Panc1 (cell line): ENCODE measurements at regions not wholly inside any gene's neighbourhood (a gene's known extent, or its start where the extent isn't known, plus 50 kb on each side); places are given as distances from the start of the nearest gene placed in this dataset.
A peak's percentile ranks its signal among the peaks of the same experiment; 100 is the strongest.

ENCODE experiments used
- ATAC-seq: fragments of 200-7000 bp; cut with Tn5 transposase; 2 replicates; pipeline ENCODE4 v1.9.1; 2020; ENCODE audit warnings: mild to moderate bottlenecking, moderate library complexity
- BruUV-seq: library from RNA; stranded (reverse); fragments of 400-500 nt; replicated peaks from 2 replicates; lab custom pipeline; 2021; lab: Mats Ljungman, UMichigan
- CTCF ChIA-PET: fragments of 300-600 bp; sonication (Branson Sonifier 250); formaldehyde crosslinking; loops from one replicate; lab custom pipeline; 2022; ENCODE audit warnings: antibody characterized with exemption; lab: Charles Lee
- POLR2A ChIA-PET: fragments of 300-600 bp; sonication (Branson Sonifier 250); formaldehyde crosslinking; loops from one replicate; lab custom pipeline; 2022; ENCODE audit warnings: antibody characterized with exemption; lab: Charles Lee
- DNase-seq: peaks from one replicate; pipeline ENCODE4 v3.0.0-alpha.2; 2010; ENCODE audit warnings: low read depth, low spot score
- H3K27ac ChIP-seq: 2 replicates; pipeline ENCODE4 v1.5.1; 2011; ENCODE audit warnings: mild to moderate bottlenecking, low read length, inconsistent platforms
- H3K27me3 ChIP-seq: fragments of 200-500 bp; sonication (Bioruptor generic); 2 replicates; pipeline ENCODE4 v1.6.0; 2014; ENCODE audit warnings: low read length, inconsistent platforms; ENCODE audit not compliant: control insufficient read depth, insufficient read depth
- H3K36me3 ChIP-seq: fragments of 200-500 bp; sonication (Bioruptor generic); 2 replicates; pipeline ENCODE4 v1.5.1; 2014; ENCODE audit warnings: inconsistent platforms, mild to moderate bottlenecking, low read length, moderate library complexity; ENCODE audit not compliant: control insufficient read depth, insufficient read depth
- H3K4me1 ChIP-seq: 2 replicates; pipeline ENCODE4 v1.5.1; 2011; ENCODE audit warnings: inconsistent platforms, mild to moderate bottlenecking, low read length, moderate library complexity; ENCODE audit not compliant: control insufficient read depth, insufficient read depth
- H3K4me3 ChIP-seq, 2 experiments: 2 replicates each; pipeline ENCODE4 v1.5.1; 2011 to 2012; ENCODE audit warnings: low read depth in 2 of 2, low read length in 2 of 2, mild to moderate bottlenecking in 2 of 2, inconsistent platforms in 1 of 2, moderate library complexity in 1 of 2
- H3K9me3 ChIP-seq: fragments of 200-500 bp; sonication (Bioruptor generic); 2 replicates; pipeline ENCODE4 v1.5.1; 2014; ENCODE audit warnings: low read depth, mild to moderate bottlenecking, inconsistent platforms, low read length, moderate library complexity; ENCODE audit not compliant: control insufficient read depth, insufficient read depth
- CTCF ChIP-seq: fragments of 450-650 bp; IDR thresholded peaks from 2 replicates; pipeline ENCODE4 v1.5.1; 2017; ENCODE audit warnings: mild to moderate bottlenecking
- POLR2AphosphoS5 ChIP-seq: IDR thresholded peaks from 2 replicates; pipeline ENCODE4 v1.6.1; 2012; ENCODE audit warnings: mild to moderate bottlenecking, low read depth, low read length, moderate library complexity
- REST ChIP-seq, 2 experiments: IDR thresholded peaks; 2 replicates each; pipeline ENCODE4 v1.6.1; 2011 to 2012; ENCODE audit warnings: low read depth in 2 of 2, control low read depth in 1 of 2, low read length in 1 of 2, mild to moderate bottlenecking in 1 of 2, moderate library complexity in 1 of 2; ENCODE audit not compliant: insufficient read depth in 1 of 2
- SIN3A ChIP-seq: IDR thresholded peaks from 2 replicates; pipeline ENCODE4 v1.6.1; 2012; ENCODE audit warnings: low read depth, mild to moderate bottlenecking, low read length, moderate library complexity, borderline replicate concordance; ENCODE audit not compliant: insufficient read depth
- TCF7L2 ChIP-seq: IDR thresholded peaks from 2 replicates; pipeline ENCODE4 v1.6.1; 2011; ENCODE audit warnings: mild to moderate bottlenecking, low read depth, low read length, inconsistent platforms
- in situ Hi-C: cut with HindIII; loops from 2 replicates; pipeline ENCODE4 v1.10.0; 2016; ENCODE audit warnings: low sequenced_read_pairs, low pct_unique_long_range_greater_than_20kb
- intact Hi-C: fragments of 100-400 bp; cut with micrococcal nuclease; formaldehyde crosslinking; loops from one replicate; pipeline ENCODE4 v1.10.0; 2022; ENCODE audit not compliant: unreplicated experiment

GRCh38 chr6:55696501-55696900, 117.5 kb upstream of the HMGCLL1 start:
- no peaks in the 10 kb centered on the region for H3K27me3 ChIP-seq
- ChIA-PET CTCF (no interaction called here), POLR2A (no interaction called here)
- H3K4me1 ChIP-seq, result peaks cover 6% of the 10 kb centered on the region; the same call in 1 of the 2 replicates
- BruUV-seq, result no TSS peak
- in situ Hi-C loops (no loop called here), intact Hi-C loops (no loop called here)
- H3K36me3 ChIP-seq, result no peaks in the 10 kb centered on the region
- ATAC-seq, result no peak
- no peak for TF ChIP-seq SIN3A
- TF ChIP-seq TCF7L2, result no peak
- no peak for TF ChIP-seq CTCF
- H3K4me3 ChIP-seq, result no peak overlapping the region
- no peak overlapping the region for H3K27ac ChIP-seq
- H3K9me3 ChIP-seq, result no peaks in the 10 kb centered on the region
- DNase-seq, result no peak

GRCh38 chr6:55696041-55696440, 117.0 kb upstream of the HMGCLL1 start:
- no TSS peak for BruUV-seq

More at GRCh38 chr6:55696041-55696440, 117.0 kb upstream of the HMGCLL1 start:
- TF ChIP-seq POLR2AphosphoS5, result no peak
- no peak for TF ChIP-seq REST (IDR thresholded peaks at IDR 0.05; ENCODE audit: insufficient read depth in 1 of 2, low read depth in 2 of 2, low read length in 1 of 2)
- TF ChIP-seq TCF7L2, result no peak
- TF ChIP-seq SIN3A, result no peak
- no peak for TF ChIP-seq CTCF
- CTCF ChIA-PET, result no interaction called here
- Histone ChIP-seq H3K27ac (peak overlapping the region; percentile 14; the same call in 1 of the 2 replicates), H3K9me3 (no peaks in the 10 kb centered on the region), H3K4me1 (peaks cover 6% of the 10 kb centered on the region; the same call in 1 of the 2 replicates), H3K4me3 (no peak overlapping the region), H3K27me3 (no peaks in the 10 kb centered on the region), H3K36me3 (no peaks in the 10 kb centered on the region)
- POLR2A ChIA-PET, result no interaction called here
- no peak for DNase-seq
- intact Hi-C loops (no loop called here), in situ Hi-C loops (no loop called here)
- no peak for ATAC-seq
